ENCODE measurements at regions not wholly inside any gene's neighbourhood (a gene's known extent, or its start where the extent isn't known, plus 50 kb on each side); places are given as distances from the start of the nearest gene placed in this dataset.

DNA sequence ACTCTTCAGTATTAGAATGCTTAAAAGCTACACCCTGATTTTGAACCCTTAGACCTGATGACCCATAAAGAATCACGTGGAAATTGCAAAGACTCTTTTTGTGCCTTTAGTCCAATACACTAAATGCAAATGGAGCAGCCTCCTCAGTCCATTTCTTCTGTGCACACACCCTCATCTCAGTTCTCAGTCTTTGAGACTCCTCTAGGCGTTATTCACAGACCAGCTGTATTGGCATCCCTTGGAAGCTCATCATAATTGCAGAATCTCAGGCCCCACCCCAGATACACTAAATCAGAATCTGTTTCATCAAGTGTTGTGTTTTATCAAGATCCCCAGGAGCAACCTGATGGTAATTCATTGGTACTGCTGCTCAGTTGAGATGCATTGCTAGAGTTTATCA is 335.0 kb upstream of the ATP5MC3 start:
- Mint-ChIP-seq H3K27me3 (no peaks in the 10 kb centered on the region), H3K27ac (no peak overlapping the region), H3K36me3 (no peaks in the 10 kb centered on the region), H3K4me3 (no peak overlapping the region), H3K9me3 (no peaks in the 10 kb centered on the region), H3K4me1 (no peaks in the 10 kb centered on the region)
- no peak for DNase-seq

DNA sequence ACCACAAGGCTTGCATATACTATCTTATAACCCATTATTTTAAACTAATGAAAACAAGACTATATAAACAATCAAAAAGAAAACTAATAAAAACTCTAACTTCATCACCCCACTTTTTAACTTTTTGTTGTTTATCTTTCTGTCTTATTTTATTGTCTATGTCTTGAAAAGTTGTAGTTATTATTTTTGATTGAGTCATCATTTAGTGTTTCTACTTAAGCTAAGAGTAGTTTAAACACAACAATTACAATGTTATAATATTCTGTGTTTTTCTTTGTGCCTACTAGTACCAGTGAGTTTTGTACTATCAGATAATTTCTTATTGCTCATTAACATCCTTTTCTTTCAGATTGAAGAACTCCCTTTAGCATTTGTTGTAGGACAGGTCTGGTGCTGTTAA is 318.7 kb upstream of the ATP5MC3 start:
- H3K4me1 Mint-ChIP-seq: no peaks in the 10 kb centered on the region
- peaks cover 13% of the 10 kb centered on the region for H3K9me3 Mint-ChIP-seq
- no peak overlapping the region for H3K4me3 Mint-ChIP-seq
- H3K36me3 Mint-ChIP-seq: no peaks in the 10 kb centered on the region
- no peak overlapping the region for H3K27ac Mint-ChIP-seq
- H3K27me3 Mint-ChIP-seq: peaks cover 16% of the 10 kb centered on the region
- no peak for DNase-seq

DNA sequence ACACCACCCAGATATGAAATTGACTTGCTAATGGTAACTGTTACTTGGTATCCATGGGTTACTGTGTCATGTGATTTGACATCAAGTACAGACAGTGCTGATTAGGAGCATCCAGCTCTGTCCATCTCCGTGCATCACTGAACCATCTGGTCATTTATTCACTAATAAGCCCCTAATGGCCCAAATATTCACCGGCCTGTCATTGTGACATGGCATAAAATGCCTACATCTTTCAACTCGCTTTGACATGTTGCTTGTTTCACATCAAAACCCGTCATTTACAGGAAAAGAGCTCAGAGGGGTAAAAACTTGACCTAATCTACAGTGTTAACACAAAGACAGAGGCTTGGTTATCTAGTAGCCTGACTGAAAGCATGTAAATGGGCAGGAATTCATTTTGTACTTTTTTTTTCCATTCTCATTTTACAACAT is 308.9 kb upstream of the ATP5MC3 start:
- Mint-ChIP-seq H3K27ac (no peak overlapping the region), H3K9me3 (peaks cover 4% of the 10 kb centered on the region), H3K4me1 (no peaks in the 10 kb centered on the region), H3K36me3 (no peaks in the 10 kb centered on the region), H3K27me3 (peaks cover 5% of the 10 kb centered on the region), H3K4me3 (no peak overlapping the region)
- DNase-seq: no peak

DNA sequence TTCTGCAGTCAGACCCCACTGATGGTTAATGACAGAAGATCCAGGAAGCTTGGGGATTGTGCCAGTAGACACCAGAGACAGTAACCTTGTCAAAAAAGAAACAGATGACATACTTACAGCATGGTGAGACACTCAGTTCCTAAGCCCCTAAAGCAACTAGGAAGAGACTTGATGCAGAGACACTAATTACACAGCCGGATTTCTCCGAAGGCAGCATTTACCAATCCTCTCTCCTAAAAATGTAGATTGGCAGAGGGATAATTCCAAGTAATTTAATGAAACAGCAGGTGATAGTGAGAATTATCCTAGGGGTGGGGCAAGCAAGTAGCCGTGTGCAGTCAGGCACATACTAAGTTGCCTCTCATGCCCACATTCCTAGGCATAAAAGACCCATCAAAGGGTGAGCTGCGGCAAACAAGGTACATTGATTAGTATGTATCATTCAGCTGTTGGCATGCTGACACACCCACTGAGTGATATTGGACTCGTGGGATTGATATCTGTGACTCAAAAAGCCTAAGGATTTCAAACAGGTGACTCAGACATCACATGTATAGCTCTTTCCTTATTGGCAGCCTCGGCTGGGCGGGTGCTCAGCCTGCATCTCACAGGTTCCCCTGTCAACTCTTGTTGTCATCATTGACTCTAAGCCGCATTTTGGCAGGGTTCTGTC is 296.7 kb upstream of the ATP5MC3 start:
- Mint-ChIP-seq H3K4me1 (no peaks in the 10 kb centered on the region), H3K27ac (no peak overlapping the region), H3K27me3 (no peaks in the 10 kb centered on the region), H3K9me3 (no peaks in the 10 kb centered on the region), H3K36me3 (no peaks in the 10 kb centered on the region), H3K4me3 (no peak overlapping the region)
- DNase-seq: no peak

DNA sequence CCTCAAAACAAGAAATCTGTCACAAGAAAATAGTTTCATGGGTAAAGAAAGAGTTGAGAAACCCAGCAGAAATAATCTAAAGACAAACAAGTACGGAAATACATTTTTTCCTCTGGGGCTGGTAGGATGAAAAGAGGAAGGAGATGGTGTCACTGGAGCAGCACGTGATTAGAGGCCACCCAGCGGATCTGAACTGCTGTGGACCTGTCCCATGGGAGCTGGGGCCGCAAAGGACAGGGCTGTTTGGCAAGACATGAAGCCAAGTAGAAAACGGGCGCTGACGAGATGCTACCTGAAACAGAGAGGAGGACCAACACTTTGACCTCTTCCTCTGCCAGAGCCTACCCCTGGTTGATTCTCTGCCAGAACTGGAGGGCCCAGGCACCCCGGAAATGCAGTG is 295.4 kb upstream of the ATP5MC3 start:
- Mint-ChIP-seq H3K9me3 (no peaks in the 10 kb centered on the region), H3K27ac (no peak overlapping the region), H3K4me1 (no peaks in the 10 kb centered on the region), H3K36me3 (no peaks in the 10 kb centered on the region), H3K27me3 (no peaks in the 10 kb centered on the region), H3K4me3 (no peak overlapping the region)
- no peak for DNase-seq

DNA sequence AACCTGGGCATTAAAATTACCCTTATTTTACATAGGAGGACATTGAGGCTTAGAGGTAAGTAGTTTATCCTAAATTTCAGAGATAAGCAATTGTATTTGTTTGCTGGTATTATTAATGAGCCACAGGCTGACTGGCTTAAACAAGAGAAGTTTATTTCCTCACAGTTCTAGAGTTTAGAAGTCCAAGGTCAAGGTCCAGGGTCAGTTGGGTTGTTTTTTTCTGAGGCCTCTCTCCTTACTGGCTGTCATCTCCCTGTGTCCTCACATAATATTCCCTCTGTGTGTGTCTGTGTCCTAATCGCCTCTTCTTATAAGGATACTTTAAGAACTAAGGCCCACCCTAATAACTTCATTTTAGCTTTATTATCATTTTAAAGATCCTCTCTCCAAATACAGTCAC is 294.9 kb upstream of the ATP5MC3 start:
- Mint-ChIP-seq H3K36me3 (no peaks in the 10 kb centered on the region), H3K4me1 (no peaks in the 10 kb centered on the region)
- DNase-seq: no peak

DNA sequence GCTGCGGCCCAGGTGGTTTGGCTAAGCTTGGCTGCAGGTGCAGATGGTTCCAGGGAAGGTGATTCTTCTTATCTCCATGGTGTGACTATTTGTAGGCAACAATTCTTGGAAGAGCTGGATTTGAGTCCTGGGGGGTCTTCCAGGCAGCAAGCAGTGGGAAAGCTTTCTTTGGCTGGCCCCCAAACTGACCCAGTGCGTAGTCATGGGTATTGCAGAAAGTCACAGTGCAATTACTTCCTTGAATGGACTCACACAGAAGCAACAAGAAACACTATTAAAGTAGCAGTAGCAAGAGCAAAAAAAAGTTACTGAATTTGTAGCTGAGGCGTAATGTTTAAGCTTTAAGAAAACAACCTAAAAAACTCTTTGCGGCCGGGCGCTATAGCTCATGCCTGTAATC is 293.6 kb upstream of the ATP5MC3 start:
- H3K27me3 Mint-ChIP-seq: no peaks in the 10 kb centered on the region
- H3K9me3 Mint-ChIP-seq: no peaks in the 10 kb centered on the region
- DNase-seq: no peak
- H3K27ac Mint-ChIP-seq: no peak overlapping the region
- no peak overlapping the region for H3K4me3 Mint-ChIP-seq
- H3K4me1 Mint-ChIP-seq: no peaks in the 10 kb centered on the region
- no peaks in the 10 kb centered on the region for H3K36me3 Mint-ChIP-seq

More for the DNA sequence above, 294.9 kb upstream of the ATP5MC3 start:
- no peak overlapping the region for H3K4me3 Mint-ChIP-seq
- H3K27ac Mint-ChIP-seq: no peak overlapping the region
- H3K27me3 Mint-ChIP-seq: no peaks in the 10 kb centered on the region
- no peaks in the 10 kb centered on the region for H3K9me3 Mint-ChIP-seq

DNA sequence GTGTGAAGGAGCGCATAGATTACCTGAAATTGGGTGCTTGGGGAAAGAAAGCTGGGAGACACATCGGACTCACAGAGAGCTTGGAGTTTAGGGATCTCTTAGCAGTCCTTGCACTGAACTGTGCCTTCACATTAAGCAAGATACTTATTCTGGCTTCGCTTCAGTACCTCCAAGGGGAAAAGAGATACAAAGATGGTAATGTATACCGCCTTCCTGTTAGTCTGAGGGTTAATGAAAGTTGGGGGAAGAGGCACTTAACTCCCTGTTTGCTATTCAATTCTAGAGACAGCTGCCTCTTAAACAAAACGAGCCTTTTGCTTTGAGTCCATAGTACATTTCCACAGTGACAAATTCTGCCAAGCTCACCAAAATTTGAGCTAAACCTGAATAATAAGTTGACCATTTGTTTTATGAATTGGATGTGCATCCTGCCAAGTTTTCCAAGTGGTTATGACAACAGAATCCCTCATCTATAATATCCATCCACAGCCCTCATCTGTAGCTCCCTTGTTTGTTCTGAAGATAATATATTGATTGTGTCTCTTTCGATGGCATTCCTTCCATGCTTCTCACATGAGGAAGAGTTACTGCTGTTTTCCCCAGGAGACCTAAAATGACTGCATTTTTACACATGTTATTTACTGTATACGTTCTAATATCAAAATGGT is 287.1 kb upstream of the ATP5MC3 start:
- Mint-ChIP-seq H3K36me3 (no peaks in the 10 kb centered on the region), H3K4me1 (no peaks in the 10 kb centered on the region), H3K9me3 (no peaks in the 10 kb centered on the region), H3K27me3 (no peaks in the 10 kb centered on the region), H3K4me3 (no peak overlapping the region), H3K27ac (no peak overlapping the region)
- DNase-seq: no peak

DNA sequence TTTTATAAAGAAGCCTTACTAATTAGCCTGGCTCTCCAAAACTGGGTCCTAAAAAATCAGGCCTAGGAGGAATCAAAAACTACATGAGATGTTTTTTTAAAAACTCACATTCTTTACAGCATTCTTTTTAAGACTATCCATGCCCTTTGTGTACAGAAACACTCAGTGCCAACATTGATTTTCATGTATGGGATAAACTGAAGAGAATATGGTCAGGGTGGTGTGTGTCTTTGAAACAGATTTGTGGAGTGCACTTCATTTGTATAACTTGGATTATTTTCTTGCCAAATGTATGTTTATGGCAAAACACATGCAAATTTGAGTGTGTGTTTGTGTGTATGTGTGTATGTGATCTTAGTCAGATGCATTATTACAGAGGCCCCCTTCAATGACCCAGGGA is 283.6 kb upstream of the ATP5MC3 start:
- no peak overlapping the region for H3K27ac Mint-ChIP-seq
- H3K9me3 Mint-ChIP-seq: peaks cover under 1% of the 10 kb centered on the region
- H3K4me3 Mint-ChIP-seq: no peak overlapping the region
- H3K27me3 Mint-ChIP-seq: peaks cover under 1% of the 10 kb centered on the region
- H3K36me3 Mint-ChIP-seq: no peaks in the 10 kb centered on the region
- no peaks in the 10 kb centered on the region for H3K4me1 Mint-ChIP-seq
- no peak for DNase-seq

DNA sequence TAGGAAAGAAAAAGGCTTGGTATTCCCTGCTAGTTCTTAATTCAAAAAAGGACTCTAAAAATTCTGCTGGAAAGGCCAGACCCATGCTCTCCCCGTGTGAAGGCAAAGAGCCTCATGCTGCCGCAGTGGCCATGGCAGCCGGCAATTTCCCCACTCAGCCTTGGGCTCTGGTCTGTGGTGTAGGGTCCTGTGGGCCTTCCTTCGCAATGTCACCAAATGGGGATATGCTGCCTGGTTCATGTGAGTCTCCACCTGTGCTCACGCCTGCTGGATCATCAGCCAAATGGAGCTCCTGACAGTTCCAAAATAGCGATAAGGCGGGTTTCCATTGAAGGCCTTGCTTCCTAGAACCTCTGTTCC is 282.8 kb upstream of the ATP5MC3 start:
- Mint-ChIP-seq H3K27me3 (peaks cover 7% of the 10 kb centered on the region), H3K4me1 (no peaks in the 10 kb centered on the region), H3K9me3 (peaks cover 6% of the 10 kb centered on the region), H3K27ac (no peak overlapping the region), H3K36me3 (peaks cover 1% of the 10 kb centered on the region), H3K4me3 (no peak overlapping the region)
- DNase-seq: no peak

DNA sequence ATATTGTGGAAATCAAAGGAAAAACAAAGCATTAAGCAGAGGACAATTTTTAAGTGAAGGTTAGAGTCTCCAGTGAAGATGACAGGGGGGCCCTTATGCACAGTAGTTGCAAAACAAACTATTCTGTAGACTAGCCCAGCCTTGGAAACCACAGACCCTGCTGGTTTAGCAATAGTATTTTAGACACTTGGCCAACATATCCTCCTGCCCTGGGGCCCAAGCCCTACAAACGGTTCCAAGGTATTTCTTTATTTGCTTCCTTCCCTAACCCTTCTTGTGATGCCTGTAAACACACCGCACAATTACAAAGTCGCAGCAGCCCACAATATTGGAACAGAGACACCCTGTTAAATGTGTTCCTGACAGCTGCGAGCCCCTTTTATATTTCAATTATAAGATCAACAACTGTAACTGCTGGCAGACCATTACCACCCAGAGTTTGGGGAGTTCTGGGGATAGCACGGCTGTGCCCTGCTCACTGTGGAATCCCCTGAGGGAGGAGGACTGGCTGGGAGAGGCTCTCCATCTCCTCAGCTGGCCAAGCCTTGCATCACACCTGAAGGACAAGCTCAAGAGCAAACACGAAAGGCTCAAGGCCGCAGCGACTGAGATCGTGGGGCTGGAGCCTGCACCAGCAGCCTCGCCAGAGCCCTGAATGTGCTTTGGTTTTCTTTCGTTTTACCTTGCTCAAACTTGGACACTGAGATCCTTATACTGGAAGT is 282.2 kb upstream of the ATP5MC3 start:
- H3K4me1 Mint-ChIP-seq: no peaks in the 10 kb centered on the region
- H3K27ac Mint-ChIP-seq: no peak overlapping the region
- peaks cover 1% of the 10 kb centered on the region for H3K36me3 Mint-ChIP-seq
- no peak for DNase-seq
- peaks cover 6% of the 10 kb centered on the region for H3K9me3 Mint-ChIP-seq
- peaks cover 7% of the 10 kb centered on the region for H3K27me3 Mint-ChIP-seq
- no peak overlapping the region for H3K4me3 Mint-ChIP-seq

DNA sequence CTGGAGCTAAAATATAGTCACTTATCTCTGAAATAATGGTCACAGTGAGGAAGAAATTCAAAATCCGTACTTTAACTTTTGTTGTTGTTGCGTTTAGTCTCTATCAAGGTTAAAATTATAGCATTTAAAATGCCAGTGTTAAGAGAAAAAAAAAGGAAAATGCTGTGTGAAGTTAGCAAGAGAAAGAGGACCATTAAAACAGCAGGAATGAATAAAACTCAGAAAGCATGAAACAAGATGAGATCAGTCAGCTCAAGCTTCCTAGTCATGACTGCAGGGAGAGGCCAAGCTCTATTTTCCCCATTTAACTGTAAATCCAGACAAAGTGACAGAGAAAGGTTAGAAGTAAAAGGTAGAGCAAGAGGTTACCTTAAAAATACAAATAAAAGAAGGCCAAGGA is 281.7 kb upstream of the ATP5MC3 start:
- DNase-seq: no peak
- H3K4me1 Mint-ChIP-seq: no peaks in the 10 kb centered on the region
- peaks cover 7% of the 10 kb centered on the region for H3K27me3 Mint-ChIP-seq
- peaks cover 6% of the 10 kb centered on the region for H3K9me3 Mint-ChIP-seq
- no peak overlapping the region for H3K27ac Mint-ChIP-seq
- no peak overlapping the region for H3K4me3 Mint-ChIP-seq
- H3K36me3 Mint-ChIP-seq: peaks cover 1% of the 10 kb centered on the region

DNA sequence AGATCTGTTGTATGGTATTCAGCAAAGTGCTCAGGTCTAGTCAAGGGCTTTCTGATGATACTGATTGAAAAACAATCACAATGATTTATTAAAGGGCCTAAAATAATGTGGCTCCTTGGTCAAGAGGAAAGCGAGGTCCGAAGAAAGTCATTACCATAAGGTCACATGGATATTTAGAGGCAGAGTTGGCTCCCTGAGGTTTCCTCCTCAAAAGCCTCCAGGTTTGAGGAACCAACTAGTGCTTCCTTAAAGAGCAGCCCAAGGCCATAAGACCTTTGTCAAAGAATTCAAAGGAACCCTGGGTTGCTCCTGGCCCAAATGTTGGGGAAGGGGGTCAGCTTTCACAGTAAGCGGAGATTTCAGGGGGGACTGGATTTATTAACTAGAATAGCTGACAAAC is 280.7 kb upstream of the ATP5MC3 start:
- Mint-ChIP-seq H3K4me3 (no peak overlapping the region), H3K36me3 (peaks cover 1% of the 10 kb centered on the region), H3K4me1 (no peaks in the 10 kb centered on the region), H3K27ac (no peak overlapping the region), H3K27me3 (peaks cover 7% of the 10 kb centered on the region), H3K9me3 (peaks cover 6% of the 10 kb centered on the region)
- no peak for DNase-seq

DNA sequence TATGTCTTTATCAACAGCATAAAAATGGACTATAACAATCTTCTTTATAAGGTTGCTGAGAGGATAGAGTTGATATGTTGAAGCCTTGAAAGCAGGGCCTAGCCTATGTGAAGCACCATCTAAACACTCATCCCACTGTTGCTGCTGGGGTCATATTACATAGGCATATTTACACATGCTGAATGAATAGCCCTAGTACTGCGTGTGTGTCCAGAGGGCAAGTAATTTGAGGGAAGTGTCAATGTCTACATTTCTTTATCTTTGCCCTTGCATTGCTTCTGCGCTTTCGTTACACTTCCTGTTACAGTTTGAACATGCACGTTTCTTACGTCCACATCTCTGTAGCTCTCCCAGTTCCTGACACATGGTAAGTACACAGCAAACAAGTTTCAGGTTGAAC is 280.3 kb upstream of the ATP5MC3 start:
- no peak overlapping the region for H3K27ac Mint-ChIP-seq
- no peaks in the 10 kb centered on the region for H3K4me1 Mint-ChIP-seq
- peaks cover 1% of the 10 kb centered on the region for H3K36me3 Mint-ChIP-seq
- peaks cover 6% of the 10 kb centered on the region for H3K9me3 Mint-ChIP-seq
- DNase-seq: no peak
- H3K27me3 Mint-ChIP-seq: peaks cover 8% of the 10 kb centered on the region
- no peak overlapping the region for H3K4me3 Mint-ChIP-seq

DNA sequence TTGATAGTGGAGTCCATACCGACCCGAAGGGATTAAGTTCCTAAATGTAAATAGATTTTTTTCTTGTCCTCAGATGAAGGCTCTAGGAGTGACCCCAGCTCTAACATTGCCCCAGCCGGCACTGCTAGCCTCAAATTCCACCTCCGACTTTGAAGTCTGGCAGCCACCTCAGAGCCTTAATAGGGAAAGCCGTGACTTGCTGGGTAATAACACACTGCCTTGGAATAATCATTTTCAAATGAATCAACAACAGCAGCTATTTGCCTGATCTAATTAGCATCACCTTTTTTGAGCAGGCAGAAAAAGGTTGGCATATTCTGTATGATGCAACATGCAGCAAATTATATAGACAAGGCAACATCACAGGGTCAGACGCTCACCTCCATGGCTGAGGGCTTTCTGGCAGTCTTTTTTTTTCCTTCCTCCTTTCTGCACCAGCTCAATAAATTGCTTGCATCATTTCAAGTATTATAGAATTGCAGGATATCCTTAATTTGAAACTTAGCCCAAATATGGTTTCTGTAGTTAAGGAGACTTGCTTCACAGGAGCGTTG is 276.5 kb upstream of the ATP5MC3 start:
- Mint-ChIP-seq H3K27me3 (peaks cover 11% of the 10 kb centered on the region), H3K9me3 (peaks cover 6% of the 10 kb centered on the region), H3K27ac (no peak overlapping the region), H3K4me3 (no peak overlapping the region), H3K4me1 (no peaks in the 10 kb centered on the region), H3K36me3 (peaks cover 1% of the 10 kb centered on the region)
- DNase-seq: no peak
